ENCODE measurements at regions not wholly inside any gene's neighbourhood (a gene's known extent, or its start where the extent isn't known, plus 50 kb on each side); places are given as distances from the start of the nearest gene placed in this dataset.

DNA sequence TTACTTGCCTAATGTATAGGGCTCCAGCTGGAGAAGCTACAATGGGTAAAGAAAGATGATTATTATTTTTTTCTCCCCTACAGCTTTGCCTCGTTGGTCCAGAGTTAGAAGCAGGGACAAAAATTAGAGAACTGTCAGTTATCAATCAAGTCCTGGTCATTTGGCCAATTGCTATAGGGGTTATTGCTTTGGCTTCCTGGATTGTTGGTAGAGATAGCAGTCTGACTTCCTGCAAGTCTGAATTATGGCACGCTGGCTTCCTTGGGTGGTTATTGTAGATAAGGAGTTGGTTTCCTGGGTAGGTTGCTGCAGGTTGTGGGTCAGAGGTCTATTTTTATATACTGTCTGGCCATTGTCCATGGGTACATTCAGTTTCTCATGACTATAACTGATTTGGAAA lies 84.7 kb upstream of the ELAC2 start:
- no peak overlapping the region for H3K4me2 ChIP-seq (ENCODE audit: insufficient read depth, low read length)
- H3K36me3 ChIP-seq (ENCODE audit: control insufficient read depth in 2 of 2, extremely low read depth in 1 of 2, insufficient read depth in 2 of 2, low read length in 2 of 2) = no peaks in the 10 kb centered on the region
- TF ChIP-seq JUN (IDR thresholded peaks at IDR 0.05; ENCODE audit: borderline replicate concordance, insufficient read depth, insufficient read length, low read depth) (no peak), MYC (IDR thresholded peaks at IDR 0.05; ENCODE audit: low read depth, low read length) (no peak), EZH2 (IDR thresholded peaks at IDR 0.05; ENCODE audit: borderline replicate concordance, low read depth, low read length, severe bottlenecking) (no peak), FOS (IDR thresholded peaks at IDR 0.05; ENCODE audit: borderline replicate concordance, insufficient read depth, low read length) (no peak), GATA2 (IDR thresholded peaks at IDR 0.05; ENCODE audit: insufficient read depth, insufficient read length, low read depth, low read length) (no peak), POLR2A (IDR thresholded peaks at IDR 0.05; ENCODE audit: low read depth, low read length) (no peak), POLR2AphosphoS5 (IDR thresholded peaks at IDR 0.05; ENCODE audit: insufficient read depth, low read depth, low read length) (no peak)
- TF ChIP-seq, protein P1, sequence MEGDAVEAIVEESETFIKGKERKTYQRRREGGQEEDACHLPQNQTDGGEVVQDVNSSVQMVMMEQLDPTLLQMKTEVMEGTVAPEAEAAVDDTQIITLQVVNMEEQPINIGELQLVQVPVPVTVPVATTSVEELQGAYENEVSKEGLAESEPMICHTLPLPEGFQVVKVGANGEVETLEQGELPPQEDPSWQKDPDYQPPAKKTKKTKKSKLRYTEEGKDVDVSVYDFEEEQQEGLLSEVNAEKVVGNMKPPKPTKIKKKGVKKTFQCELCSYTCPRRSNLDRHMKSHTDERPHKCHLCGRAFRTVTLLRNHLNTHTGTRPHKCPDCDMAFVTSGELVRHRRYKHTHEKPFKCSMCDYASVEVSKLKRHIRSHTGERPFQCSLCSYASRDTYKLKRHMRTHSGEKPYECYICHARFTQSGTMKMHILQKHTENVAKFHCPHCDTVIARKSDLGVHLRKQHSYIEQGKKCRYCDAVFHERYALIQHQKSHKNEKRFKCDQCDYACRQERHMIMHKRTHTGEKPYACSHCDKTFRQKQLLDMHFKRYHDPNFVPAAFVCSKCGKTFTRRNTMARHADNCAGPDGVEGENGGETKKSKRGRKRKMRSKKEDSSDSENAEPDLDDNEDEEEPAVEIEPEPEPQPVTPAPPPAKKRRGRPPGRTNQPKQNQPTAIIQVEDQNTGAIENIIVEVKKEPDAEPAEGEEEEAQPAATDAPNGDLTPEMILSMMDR (IDR thresholded peaks at IDR 0.05; ENCODE audit: extremely low read depth in 1 of 2, insufficient read depth in 1 of 2, low read depth in 1 of 2, low read length in 2 of 2) = no peak
- TF ChIP-seq, protein P2, sequence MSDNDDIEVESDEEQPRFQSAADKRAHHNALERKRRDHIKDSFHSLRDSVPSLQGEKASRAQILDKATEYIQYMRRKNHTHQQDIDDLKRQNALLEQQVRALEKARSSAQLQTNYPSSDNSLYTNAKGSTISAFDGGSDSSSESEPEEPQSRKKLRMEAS (IDR thresholded peaks at IDR 0.05; ENCODE audit: insufficient read depth, insufficient read length) = no peak
- H3K4me1 ChIP-seq (ENCODE audit: control insufficient read depth, extremely low read depth, insufficient read depth, low read length) = no peaks in the 10 kb centered on the region
- DNase-seq (ENCODE audit: low read depth, low spot score) = no peak
- ChIA-PET CTCF (no interaction called here), POLR2A (no interaction called here)
- no peak overlapping the region for H3K27ac ChIP-seq (ENCODE audit: insufficient read depth, low read depth, low read length)
- intact Hi-C loops (cut with micrococcal nuclease) (no loop called here), dilution Hi-C loops (cut with MboI; ENCODE audit: extremely low pct_ligation_motif_present, low sequenced_read_pairs) (no loop called here)
- no peaks in the 10 kb centered on the region for H4K20me1 ChIP-seq (replicated peaks; ENCODE audit: control insufficient read depth, extremely low read depth, insufficient read depth, low read length)
- no peaks in the 10 kb centered on the region for H3K79me2 ChIP-seq (ENCODE audit: control insufficient read depth, insufficient read depth, low read length)
- H3K9me1 ChIP-seq (replicated peaks; ENCODE audit: control insufficient read depth, extremely low read depth, insufficient read depth, low read length) = no peaks in the 10 kb centered on the region
- no TSS peak for BruUV-seq (replicated peaks)
- H3K9ac ChIP-seq (replicated peaks; ENCODE audit: extremely low read depth, insufficient read depth, low read length) = no peak overlapping the region
- no peaks in the 10 kb centered on the region for H3K27me3 ChIP-seq (ENCODE audit: control insufficient read depth in 2 of 2, insufficient read depth in 2 of 2, low read length in 2 of 2)
- no peak overlapping the region for H3K4me3 ChIP-seq (replicated peaks in 1 of 3; ENCODE audit: insufficient read depth in 1 of 3, low read depth in 1 of 3, low read length in 3 of 3)
- no peak for FAIRE-seq
- no peak overlapping the region for H2AFZ ChIP-seq (ENCODE audit: low read depth, low read length)
- H3K9me3 ChIP-seq (replicated peaks; ENCODE audit: control insufficient read depth, insufficient read depth, low read length) = peaks cover 2% of the 10 kb centered on the region

Measured in endothelial cell of umbilical vein (primary cell).